Astrocyte (in vitro differentiated cells and primary cell): ENCODE measurements at regions not wholly inside any gene's neighbourhood (a gene's known extent, or its start where the extent isn't known, plus 50 kb on each side); places are given as distances from the start of the nearest gene placed in this dataset.

ENCODE experiments used
- DNase-seq: peaks from one replicate; pipeline ENCODE4 v3.0.0-alpha.2; 2010; ENCODE audit warnings: low read depth
- FAIRE-seq: peaks from 2 replicates; lab custom pipeline; 2011; peaks lifted over from hg19 to GRCh38; lab: Jason Lieb, UNC
- H2AFZ ChIP-seq: 2 replicates; pipeline ENCODE4 v1.6.0; 2012; ENCODE audit warnings: low read depth, low read length, inconsistent platforms
- H3K27ac ChIP-seq: 2 replicates; pipeline ENCODE4 v1.5.1; 2011; ENCODE audit warnings: low read depth, low read length, inconsistent platforms
- H3K27me3 ChIP-seq: 2 replicates; pipeline ENCODE4 v1.6.0; 2011; ENCODE audit warnings: low read length, inconsistent platforms; ENCODE audit not compliant: insufficient read depth
- H3K36me3 ChIP-seq: 2 replicates; pipeline ENCODE4 v1.5.1; 2011; ENCODE audit warnings: low read length, inconsistent platforms; ENCODE audit not compliant: insufficient read depth
- H3K4me1 ChIP-seq: 2 replicates; pipeline ENCODE4 v1.5.1; 2011; ENCODE audit warnings: low read length, inconsistent platforms; ENCODE audit not compliant: insufficient read depth
- H3K4me2 ChIP-seq: 2 replicates; pipeline ENCODE4 v1.6.0; 2012; ENCODE audit warnings: low read length, inconsistent platforms
- H3K4me3 ChIP-seq: 2 replicates; pipeline ENCODE4 v1.5.1; 2011; ENCODE audit warnings: low read depth, mild to moderate bottlenecking, low read length, inconsistent platforms; ENCODE audit not compliant: insufficient read depth
- H3K79me2 ChIP-seq: 2 replicates; pipeline ENCODE4 v1.6.0; 2012; ENCODE audit warnings: mild to moderate bottlenecking, low read length, inconsistent platforms; ENCODE audit not compliant: insufficient read depth
- H3K9ac ChIP-seq: 2 replicates; pipeline ENCODE4 v1.6.0; 2012; ENCODE audit warnings: mild to moderate bottlenecking, low read length, inconsistent platforms
- H3K9me3 ChIP-seq: 2 replicates; pipeline ENCODE4 v1.5.1; 2012; ENCODE audit warnings: low read depth, mild to moderate bottlenecking, low read length, inconsistent platforms; ENCODE audit not compliant: insufficient read depth
- H4K20me1 ChIP-seq: 2 replicates; pipeline ENCODE4 v1.6.0; 2012; ENCODE audit warnings: low read length, inconsistent platforms; ENCODE audit not compliant: insufficient read depth
- H3K27ac Mint-ChIP-seq: one replicate; pipeline ENCODE4 v1.8.0; 2021; ENCODE audit warnings: mild to moderate bottlenecking, mixed read lengths; ENCODE audit not compliant: unreplicated experiment
- H3K27me3 Mint-ChIP-seq: one replicate; pipeline ENCODE4 v1.8.0; 2021; ENCODE audit warnings: low read depth, mixed read lengths; ENCODE audit not compliant: unreplicated experiment
- H3K36me3 Mint-ChIP-seq: one replicate; pipeline ENCODE4 v1.8.0; 2021; ENCODE audit warnings: low read depth, mixed read lengths; ENCODE audit not compliant: unreplicated experiment
- H3K4me1 Mint-ChIP-seq: one replicate; pipeline ENCODE4 v1.8.0; 2021; ENCODE audit warnings: low read depth, mixed read lengths; ENCODE audit not compliant: unreplicated experiment
- H3K4me3 Mint-ChIP-seq: one replicate; pipeline ENCODE4 v1.8.0; 2021; ENCODE audit warnings: mild to moderate bottlenecking, moderate library complexity, mixed read lengths; ENCODE audit not compliant: unreplicated experiment
- H3K9me3 Mint-ChIP-seq: one replicate; pipeline ENCODE4 v1.8.0; 2021; ENCODE audit warnings: mild to moderate bottlenecking, mixed read lengths; ENCODE audit not compliant: unreplicated experiment
- CTCF ChIP-seq: IDR thresholded peaks from 2 replicates; pipeline ENCODE4 v1.5.1; 2011; ENCODE audit warnings: low read depth, mild to moderate bottlenecking, inconsistent platforms, low read length, moderate library complexity; ENCODE audit not compliant: insufficient read depth
- EZH2 ChIP-seq: IDR thresholded peaks from 2 replicates; pipeline ENCODE4 v1.6.1; 2012; ENCODE audit warnings: mild to moderate bottlenecking, low read length, inconsistent platforms; ENCODE audit not compliant: insufficient read depth

GRCh38 chr2:153005071-153005730 is 286.8 kb downstream of the ARL6IP6 start:
- Histone ChIP-seq H3K79me2 (no peaks in the 10 kb centered on the region), H3K27ac (no peak overlapping the region), H3K4me3 (no peak overlapping the region), H3K36me3 (no peaks in the 10 kb centered on the region), H3K4me1 (no peaks in the 10 kb centered on the region), H3K9me3 (peaks cover 3% of the 10 kb centered on the region), H3K9ac (no peak overlapping the region), H4K20me1 (no peaks in the 10 kb centered on the region), H3K27me3 (no peaks in the 10 kb centered on the region), H2AFZ (no peak overlapping the region), H3K4me2 (no peak overlapping the region)
- H3K27me3 Mint-ChIP-seq: no peaks in the 10 kb centered on the region
- H3K4me3 Mint-ChIP-seq: no peak overlapping the region
- H3K27ac Mint-ChIP-seq: no peak overlapping the region
- TF ChIP-seq EZH2 (no peak), CTCF (no peak)
- FAIRE-seq (no peak), DNase-seq (no peak)
- no peaks in the 10 kb centered on the region for H3K36me3 Mint-ChIP-seq
- peaks cover 1% of the 10 kb centered on the region for H3K9me3 Mint-ChIP-seq
- no peaks in the 10 kb centered on the region for H3K4me1 Mint-ChIP-seq

DNA sequence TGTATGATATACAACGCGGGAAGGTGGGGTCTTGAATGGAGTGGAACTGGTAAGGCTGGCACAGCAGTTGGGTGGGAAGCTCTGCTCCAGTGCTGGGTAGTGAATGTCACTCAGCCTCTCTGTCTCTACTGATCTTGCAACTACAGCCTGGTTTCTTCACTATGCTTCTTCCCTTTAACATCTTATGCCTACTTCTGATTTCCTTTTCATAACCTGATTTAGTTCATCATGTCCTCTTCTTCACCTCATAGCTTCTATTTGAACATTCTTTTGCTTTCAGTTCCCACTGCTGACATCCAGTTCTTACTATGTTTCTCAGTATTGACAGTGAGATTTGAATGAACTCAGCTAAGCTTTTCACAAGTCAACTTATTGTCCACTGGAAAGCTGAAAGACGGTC is 286.2 kb downstream of the ARL6IP6 start:
- DNase-seq: no peak
- FAIRE-seq: no peak
- no peaks in the 10 kb centered on the region for H3K4me1 ChIP-seq

More for the DNA sequence above, 286.2 kb downstream of the ARL6IP6 start:
- no peaks in the 10 kb centered on the region for H3K27me3 Mint-ChIP-seq
- H3K36me3 ChIP-seq: no peaks in the 10 kb centered on the region
- no peak overlapping the region for H3K4me3 Mint-ChIP-seq
- H3K36me3 Mint-ChIP-seq: no peaks in the 10 kb centered on the region
- no peak overlapping the region for H3K27ac Mint-ChIP-seq
- H3K9me3 Mint-ChIP-seq: peaks cover 1% of the 10 kb centered on the region
- no peaks in the 10 kb centered on the region for H3K79me2 ChIP-seq
- peaks cover 3% of the 10 kb centered on the region for H3K9me3 ChIP-seq
- H4K20me1 ChIP-seq: no peaks in the 10 kb centered on the region
- no peak overlapping the region for H3K4me2 ChIP-seq
- H3K4me1 Mint-ChIP-seq: no peaks in the 10 kb centered on the region
- H3K27me3 ChIP-seq: no peaks in the 10 kb centered on the region
- H3K27ac ChIP-seq: no peak overlapping the region
- no peak overlapping the region for H3K4me3 ChIP-seq
- H2AFZ ChIP-seq: no peak overlapping the region
- no peak overlapping the region for H3K9ac ChIP-seq
- no peak for TF ChIP-seq CTCF
- no peak for TF ChIP-seq EZH2
